GM12872 (cell line): ENCODE measurements at regions not wholly inside any gene's neighbourhood (a gene's known extent, or its start where the extent isn't known, plus 50 kb on each side); places are given as distances from the start of the nearest gene placed in this dataset.

Experiments
- TF ChIP-seq, protein P1 (sequence below): IDR thresholded peaks from 3 replicates; pipeline ENCODE4 v1.5.1; 2011; ENCODE audit warnings: low read depth, mild to moderate bottlenecking, low read length, moderate library complexity; ENCODE audit not compliant: insufficient read depth

GRCh38 chr17:11182430-11182829 lies 58.6 kb upstream of the SHISA6 start:
- TF ChIP-seq, protein P1, sequence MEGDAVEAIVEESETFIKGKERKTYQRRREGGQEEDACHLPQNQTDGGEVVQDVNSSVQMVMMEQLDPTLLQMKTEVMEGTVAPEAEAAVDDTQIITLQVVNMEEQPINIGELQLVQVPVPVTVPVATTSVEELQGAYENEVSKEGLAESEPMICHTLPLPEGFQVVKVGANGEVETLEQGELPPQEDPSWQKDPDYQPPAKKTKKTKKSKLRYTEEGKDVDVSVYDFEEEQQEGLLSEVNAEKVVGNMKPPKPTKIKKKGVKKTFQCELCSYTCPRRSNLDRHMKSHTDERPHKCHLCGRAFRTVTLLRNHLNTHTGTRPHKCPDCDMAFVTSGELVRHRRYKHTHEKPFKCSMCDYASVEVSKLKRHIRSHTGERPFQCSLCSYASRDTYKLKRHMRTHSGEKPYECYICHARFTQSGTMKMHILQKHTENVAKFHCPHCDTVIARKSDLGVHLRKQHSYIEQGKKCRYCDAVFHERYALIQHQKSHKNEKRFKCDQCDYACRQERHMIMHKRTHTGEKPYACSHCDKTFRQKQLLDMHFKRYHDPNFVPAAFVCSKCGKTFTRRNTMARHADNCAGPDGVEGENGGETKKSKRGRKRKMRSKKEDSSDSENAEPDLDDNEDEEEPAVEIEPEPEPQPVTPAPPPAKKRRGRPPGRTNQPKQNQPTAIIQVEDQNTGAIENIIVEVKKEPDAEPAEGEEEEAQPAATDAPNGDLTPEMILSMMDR = no peak

DNA sequence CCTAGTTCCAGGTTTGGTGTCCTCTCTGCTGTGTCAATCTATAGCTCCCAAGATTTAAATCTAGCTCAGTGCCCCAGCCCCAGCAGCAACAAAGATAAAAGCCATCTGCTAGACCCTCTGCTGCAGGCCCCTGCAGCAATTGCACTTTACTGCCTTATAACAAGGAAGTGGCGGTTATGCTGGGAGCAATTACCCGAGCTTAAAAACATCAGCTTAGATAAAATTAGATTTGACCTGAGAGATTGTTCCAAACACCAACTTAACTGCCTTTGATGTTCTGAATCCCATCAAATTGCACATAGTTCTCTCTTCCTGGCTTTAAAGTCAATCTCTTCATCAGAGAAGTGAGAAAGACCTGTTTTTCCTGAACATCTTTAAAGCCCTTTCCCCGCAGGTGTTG lies 62.4 kb upstream of the SHISA6 start:
- TF ChIP-seq, protein P1 = no peak

DNA sequence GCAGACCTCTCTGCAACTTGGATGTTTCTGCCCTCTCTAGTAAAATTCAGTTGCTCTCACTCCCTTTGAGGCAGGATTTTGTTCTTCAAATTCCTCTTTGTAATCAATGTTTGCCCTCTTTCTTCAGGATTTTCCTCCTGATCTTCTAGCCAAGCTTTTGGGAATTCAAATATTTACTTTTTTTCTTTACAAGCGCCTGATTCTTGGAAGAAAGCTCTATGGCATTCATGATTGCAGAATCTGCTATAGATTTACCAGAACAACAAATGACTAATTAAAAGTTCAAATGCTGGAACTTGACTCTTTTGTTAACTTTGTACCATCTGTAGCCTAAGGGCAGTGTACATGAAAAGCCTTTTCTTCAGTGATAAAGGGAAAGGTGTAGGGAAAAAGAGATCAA lies 63.7 kb upstream of the SHISA6 start:
- TF ChIP-seq, protein P1 = no peak

GRCh38 chr17:11176549-11176948 lies 64.5 kb upstream of the SHISA6 start:
- TF ChIP-seq, protein P1 = no peak

DNA sequence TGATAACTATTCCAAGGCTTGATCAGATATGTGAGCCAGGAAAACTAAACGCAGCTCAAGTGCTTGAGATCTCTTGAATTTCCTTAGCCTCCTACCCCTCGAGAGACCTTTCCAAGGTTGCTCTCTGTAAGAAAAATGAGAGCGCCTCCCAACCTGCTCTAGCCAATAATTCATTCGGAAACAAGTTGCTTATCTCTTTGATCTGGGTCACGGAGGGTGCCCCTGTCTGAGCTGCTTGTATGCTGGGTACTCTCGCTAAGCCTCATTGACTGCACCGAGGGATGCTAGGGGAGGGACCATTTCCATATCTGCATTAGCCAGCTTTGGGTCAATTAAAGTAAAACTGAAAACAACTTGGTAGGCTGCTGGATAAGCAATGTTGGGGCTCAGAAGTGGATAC lies 70.1 kb upstream of the SHISA6 start:
- TF ChIP-seq, protein P1 = no peak

GRCh38 chr17:11151818-11152425 lies 89.1 kb upstream of the SHISA6 start:
- TF ChIP-seq, protein P1 = no peak

- TF ChIP-seq, protein P1 = peak; percentile 53; the same call in 2 of the 3 replicates
These were observed 96.4 kb upstream of the SHISA6 start for GRCh38 chr17:11144358-11145233.
